Activated CD4-positive, alpha-beta T cell treated with anti-CD3 and anti-CD28 coated beads for 36 hours (primary cell): ENCODE measurements at regions not wholly inside any gene's neighbourhood (a gene's known extent, or its start where the extent isn't known, plus 50 kb on each side); places are given as distances from the start of the nearest gene placed in this dataset.
A peak's percentile ranks its signal among the peaks of the same experiment; 100 is the strongest.
"Not testable (repeated sequence)": the region's sequence is repeated elsewhere in the genome, so short reads cannot be mapped to it uniquely, and the experiment has no call there.

Source experiments
- ATAC-seq: fragments of 200-7000 bp; cut with Tn5 transposase; one replicate; pipeline ENCODE4 v1.10.0; 2021; ENCODE audit warnings: mild to moderate bottlenecking, moderate library complexity
- CTCF ChIA-PET: fragments of 350-600 bp; sonication (Branson Sonifier 250); formaldehyde crosslinking; loops from one replicate; lab custom pipeline; 2021; ENCODE audit warnings: antibody characterized with exemption; lab: Charles Lee
- POLR2A ChIA-PET: fragments of 350-600 bp; sonication (Branson Sonifier 250); formaldehyde crosslinking; loops from one replicate; lab custom pipeline; 2021; ENCODE audit warnings: antibody characterized with exemption, inconsistent platforms; lab: Charles Lee
- DNase-seq: peaks from one replicate; pipeline ENCODE4 v3.0.0-alpha.2; 2020
- H3K27ac Mint-ChIP-seq: one replicate; pipeline ENCODE4 v1.8.0; 2021; ENCODE audit warnings: mixed read lengths
- H3K27me3 Mint-ChIP-seq: one replicate; pipeline ENCODE4 v1.8.0; 2021; ENCODE audit warnings: mixed read lengths
- H3K36me3 Mint-ChIP-seq: one replicate; pipeline ENCODE4 v1.8.0; 2021; ENCODE audit warnings: low read depth, mixed read lengths
- H3K4me1 Mint-ChIP-seq: one replicate; pipeline ENCODE4 v1.8.0; 2021; ENCODE audit warnings: mixed read lengths
- H3K4me3 Mint-ChIP-seq: one replicate; pipeline ENCODE4 v1.8.0; 2021; ENCODE audit warnings: mild to moderate bottlenecking, moderate library complexity, mixed read lengths
- H3K9me3 Mint-ChIP-seq: one replicate; pipeline ENCODE4 v1.8.0; 2021; ENCODE audit warnings: low read depth, mixed read lengths
- intact Hi-C, 2 experiments: fragments of 100-400 bp; cut with DNase I in 1 of 2; cut with micrococcal nuclease in 1 of 2; formaldehyde crosslinking; loops; one replicate each; pipeline versions ENCODE4 v1.14.2 to v1.15.1; 2022 to 2024; cut with DNase I, micrococcal nuclease

DNA sequence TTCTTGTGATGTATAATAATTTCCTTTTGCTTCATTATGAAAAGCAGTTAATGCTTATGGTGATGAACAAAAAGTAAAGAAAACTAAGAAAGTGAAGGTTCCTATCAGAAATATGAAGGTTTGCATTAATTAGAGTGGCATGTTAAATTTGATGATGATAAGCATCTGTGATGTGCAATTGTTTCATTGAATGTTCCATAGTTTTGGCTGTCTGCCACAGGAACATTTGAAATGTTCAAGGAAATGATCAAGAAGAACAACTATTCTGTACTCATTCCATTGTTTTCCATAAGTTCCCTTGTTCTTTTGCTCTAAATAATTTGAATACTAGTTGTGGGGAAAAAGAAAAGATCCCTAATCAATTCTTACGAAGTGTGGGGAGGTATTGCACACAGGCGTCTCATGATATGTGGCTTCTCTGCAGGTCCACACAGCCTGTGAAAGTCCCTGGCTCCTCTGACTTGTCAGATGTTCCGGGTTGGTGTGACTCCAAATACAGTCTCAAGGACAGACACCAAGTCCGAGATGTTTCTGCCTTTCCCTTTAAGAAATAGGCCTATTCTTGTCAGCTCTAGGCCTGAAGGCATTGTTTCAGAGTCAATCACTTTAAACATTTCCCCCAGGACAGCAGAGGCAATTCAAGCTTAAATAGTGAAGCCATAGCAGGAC is 152.6 kb upstream of the MAST4 start:
- peaks cover 5% of the 10 kb centered on the region for H3K27me3 Mint-ChIP-seq
- H3K27ac Mint-ChIP-seq: no peak overlapping the region
- DNase-seq (no peak), ATAC-seq (no peak)
- intact Hi-C loops: no loop called here
- H3K9me3 Mint-ChIP-seq: peaks cover 5% of the 10 kb centered on the region
- ChIA-PET CTCF (no interaction called here), POLR2A (interaction anchor here (0.7 kb wide), 2 partner anchors 16 to 137 kb away, joined by 4 to 8 read pairs; no protein-coding TSS in a partner anchor)
- no peak overlapping the region for H3K4me3 Mint-ChIP-seq
- H3K4me1 Mint-ChIP-seq: peaks cover 15% of the 10 kb centered on the region
- H3K36me3 Mint-ChIP-seq: no peaks in the 10 kb centered on the region

DNA sequence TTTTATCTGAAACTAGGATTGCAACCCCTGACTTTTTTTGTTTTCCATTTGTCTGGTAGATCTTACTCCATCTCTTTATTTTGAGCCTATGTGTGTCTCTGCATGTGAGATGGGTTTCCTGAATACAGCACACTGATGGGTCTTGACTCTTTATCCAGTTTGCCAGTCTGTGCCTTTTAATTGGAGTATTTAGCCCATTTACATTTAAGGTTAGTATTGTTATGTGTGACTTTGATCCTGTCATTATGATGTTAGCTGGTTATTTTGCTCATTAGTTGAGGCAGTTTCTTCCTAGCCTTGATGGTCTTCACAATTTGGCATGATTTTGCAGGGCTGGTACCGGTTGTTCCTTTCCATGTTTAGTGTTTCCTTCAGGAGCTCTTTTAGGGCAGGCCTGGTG is 148.1 kb upstream of the MAST4 start:
- H3K4me1 Mint-ChIP-seq, H3K36me3 Mint-ChIP-seq, DNase-seq, CTCF ChIA-PET, intact Hi-C loops, H3K27ac Mint-ChIP-seq, H3K4me3 Mint-ChIP-seq, POLR2A ChIA-PET, ATAC-seq: not testable (repeated sequence)
- Mint-ChIP-seq H3K27me3 (peaks cover 15% of the 10 kb centered on the region), H3K9me3 (peaks cover 10% of the 10 kb centered on the region)

DNA sequence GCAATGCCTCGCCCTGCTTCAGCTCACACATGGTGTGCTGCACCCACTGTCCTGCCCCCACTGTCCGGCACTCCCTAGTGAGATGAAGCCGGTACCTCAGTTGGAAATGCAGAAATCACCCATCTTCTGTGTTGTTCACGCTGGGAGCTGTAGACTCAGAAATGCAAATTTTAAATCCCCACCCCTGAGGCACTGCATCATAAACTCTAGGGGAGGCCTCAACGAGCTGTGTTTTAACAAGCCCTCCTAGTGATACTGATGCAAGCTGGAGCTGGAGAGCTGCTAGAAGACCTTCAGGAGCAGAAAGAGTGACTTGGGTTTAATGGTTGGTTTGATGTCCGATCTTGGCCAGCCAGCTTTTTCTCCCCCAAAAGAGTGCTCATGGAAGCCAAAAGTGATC is 146.0 kb upstream of the MAST4 start:
- Mint-ChIP-seq H3K27me3 (peaks cover 17% of the 10 kb centered on the region), H3K27ac (no peak overlapping the region), H3K9me3 (peaks cover 10% of the 10 kb centered on the region), H3K4me3 (no peak overlapping the region), H3K36me3 (peaks cover 3% of the 10 kb centered on the region), H3K4me1 (no peaks in the 10 kb centered on the region)
- ChIA-PET CTCF (interaction anchor here (1.1 kb wide), 1 partner anchor 38 kb away, joined by 3 read pairs; no protein-coding TSS in a partner anchor), POLR2A (no interaction called here)
- no peak for DNase-seq
- intact Hi-C loops: no loop called here
- no peak for ATAC-seq

DNA sequence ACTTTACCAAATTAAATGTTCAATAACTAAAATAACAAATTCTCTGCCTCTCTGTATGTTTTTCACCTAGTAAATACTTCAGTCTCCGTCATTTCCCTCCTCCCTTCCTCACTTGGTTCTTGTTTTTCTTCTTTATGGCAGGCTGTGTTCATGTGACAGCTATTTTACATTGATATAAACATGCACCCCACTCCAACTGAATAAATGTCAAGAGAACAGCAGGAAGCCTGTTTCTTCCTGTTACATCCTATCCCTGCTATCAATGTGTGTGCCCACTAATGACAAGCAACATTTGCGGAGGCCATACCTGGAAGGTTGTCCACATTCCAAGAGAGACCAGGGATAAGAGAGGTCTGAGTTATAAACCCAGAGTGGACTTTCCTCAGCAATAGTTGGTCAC is 145.2 kb upstream of the MAST4 start:
- peaks cover 3% of the 10 kb centered on the region for H3K36me3 Mint-ChIP-seq
- intact Hi-C loops: no loop called here
- DNase-seq (no peak), ATAC-seq (no peak)
- ChIA-PET CTCF (interaction anchor here (1.1 kb wide), 1 partner anchor 38 kb away, joined by 3 read pairs; no protein-coding TSS in a partner anchor), POLR2A (no interaction called here)
- no peak overlapping the region for H3K4me3 Mint-ChIP-seq
- H3K27ac Mint-ChIP-seq: no peak overlapping the region
- no peaks in the 10 kb centered on the region for H3K4me1 Mint-ChIP-seq
- H3K9me3 Mint-ChIP-seq: peaks cover 10% of the 10 kb centered on the region
- peaks cover 17% of the 10 kb centered on the region for H3K27me3 Mint-ChIP-seq

DNA sequence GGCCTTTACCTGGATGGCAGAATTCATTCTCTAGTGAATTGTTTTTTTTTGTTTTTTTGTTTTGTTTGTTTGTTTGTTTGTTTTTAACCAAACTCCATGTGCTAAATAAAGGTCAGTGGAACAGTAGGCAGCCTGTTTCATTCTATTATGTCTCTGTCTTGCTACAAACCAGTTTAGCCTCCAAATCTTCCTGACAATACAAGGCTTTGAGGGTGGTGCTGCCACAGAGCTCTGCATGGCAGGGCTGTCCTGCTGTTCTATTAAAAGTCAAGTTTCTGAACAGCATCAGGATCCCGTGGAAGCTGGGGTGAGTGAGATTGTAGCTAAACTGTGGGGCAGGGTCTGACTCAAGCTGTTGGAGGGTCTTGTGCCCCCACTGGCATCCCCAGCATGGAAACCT is 144.1 kb upstream of the MAST4 start:
- Mint-ChIP-seq H3K36me3 (peaks cover 3% of the 10 kb centered on the region), H3K9me3 (peaks cover 9% of the 10 kb centered on the region)
- CTCF ChIA-PET: interaction anchor here (1.4 kb wide), 1 partner anchor 10 kb away, joined by 4 read pairs; no protein-coding TSS in a partner anchor

GRCh38 chr5:66454186-66455078 is 141.8 kb upstream of the MAST4 start:
- no peak for ATAC-seq

More for the DNA sequence above, 144.1 kb upstream of the MAST4 start:
- Mint-ChIP-seq H3K4me3 (no peak overlapping the region), H3K4me1 (no peaks in the 10 kb centered on the region), H3K27ac (no peak overlapping the region), H3K27me3 (peaks cover 16% of the 10 kb centered on the region)
- DNase-seq (no peak), ATAC-seq (no peak)
- intact Hi-C loops: no loop called here
- POLR2A ChIA-PET: no interaction called here

DNA sequence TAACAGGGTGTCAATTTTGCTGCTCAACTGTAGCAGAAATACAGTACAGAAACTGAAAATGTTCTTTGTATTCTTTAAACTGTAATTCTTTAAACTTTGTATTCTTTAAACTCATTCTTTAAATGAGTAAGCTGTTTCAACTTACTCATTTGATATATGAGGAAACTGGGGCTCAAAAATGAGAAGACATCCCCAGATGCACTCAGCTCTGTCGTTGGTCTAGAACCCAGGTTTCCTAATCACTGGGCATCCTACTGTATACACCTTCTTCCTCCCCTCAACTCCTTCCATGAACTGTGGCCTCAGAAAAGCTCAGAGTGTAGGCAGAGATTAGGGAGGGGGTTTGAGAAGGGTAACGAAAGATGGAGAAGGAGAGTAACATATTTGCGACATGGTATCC is 136.5 kb upstream of the MAST4 start:
- ChIA-PET POLR2A (interaction anchor here (0.6 kb wide), 1 partner anchor 16 kb away, joined by 8 read pairs; no protein-coding TSS in a partner anchor), CTCF (interaction anchor here (0.6 to 1.0 kb wide), 3 partner anchors 44 to 297 kb away, joined by 3 read pairs; no protein-coding TSS in a partner anchor)
- H3K36me3 Mint-ChIP-seq: no peaks in the 10 kb centered on the region
- H3K27ac Mint-ChIP-seq: no peak overlapping the region
- no peaks in the 10 kb centered on the region for H3K4me1 Mint-ChIP-seq
- peak; percentile 44 for ATAC-seq
- H3K27me3 Mint-ChIP-seq: peaks cover 9% of the 10 kb centered on the region
- H3K9me3 Mint-ChIP-seq: no peaks in the 10 kb centered on the region
- no peak for DNase-seq
- intact Hi-C loops: no loop called here
- no peak overlapping the region for H3K4me3 Mint-ChIP-seq

More at GRCh38 chr5:66454186-66455078, 141.8 kb upstream of the MAST4 start:
- Mint-ChIP-seq H3K27me3 (peaks cover 14% of the 10 kb centered on the region), H3K4me1 (no peaks in the 10 kb centered on the region), H3K9me3 (peaks cover 2% of the 10 kb centered on the region), H3K36me3 (peaks cover 3% of the 10 kb centered on the region), H3K27ac (no peak overlapping the region), H3K4me3 (no peak overlapping the region)
- DNase-seq: no peak
- intact Hi-C loops: no loop called here
- CTCF ChIA-PET: no interaction called here
- POLR2A ChIA-PET: no interaction called here

GRCh38 chr5:66467564-66467963 is 128.6 kb upstream of the MAST4 start:
- ChIA-PET POLR2A (no interaction called here), CTCF (no interaction called here)
- H3K4me3 Mint-ChIP-seq: no peak overlapping the region
- DNase-seq (no peak), ATAC-seq (no peak)
- no peak overlapping the region for H3K27ac Mint-ChIP-seq
- H3K4me1 Mint-ChIP-seq: no peaks in the 10 kb centered on the region
- H3K36me3 Mint-ChIP-seq: no peaks in the 10 kb centered on the region
- peaks cover 11% of the 10 kb centered on the region for H3K27me3 Mint-ChIP-seq
- intact Hi-C loops: no loop called here
- peaks cover 8% of the 10 kb centered on the region for H3K9me3 Mint-ChIP-seq

DNA sequence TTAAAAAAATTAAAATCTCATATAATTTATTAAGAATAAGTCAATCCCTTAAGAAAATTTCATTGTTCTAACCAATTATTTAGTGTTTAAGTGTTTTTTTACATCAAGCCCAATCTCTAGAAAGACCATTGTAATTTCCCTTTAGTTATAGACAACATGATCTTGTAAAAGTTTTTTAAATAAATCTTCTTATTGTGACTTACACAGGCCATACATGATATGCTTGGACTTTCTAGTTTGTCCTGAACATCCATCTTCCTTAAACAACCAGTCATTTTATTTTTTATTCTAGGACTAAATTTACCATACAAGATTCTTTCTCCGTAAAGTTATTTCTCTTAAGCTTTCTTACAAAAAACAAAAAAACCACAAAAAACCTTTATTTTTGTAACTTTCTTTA is 126.5 kb upstream of the MAST4 start:
- Mint-ChIP-seq H3K4me1 (no peaks in the 10 kb centered on the region), H3K36me3 (no peaks in the 10 kb centered on the region), H3K9me3 (peaks cover 8% of the 10 kb centered on the region), H3K27me3 (peaks cover 16% of the 10 kb centered on the region), H3K27ac (no peak overlapping the region), H3K4me3 (no peak overlapping the region)
- no peak for DNase-seq
- intact Hi-C loops: no loop called here
- POLR2A ChIA-PET: no interaction called here
- ATAC-seq: no peak
- CTCF ChIA-PET: no interaction called here

DNA sequence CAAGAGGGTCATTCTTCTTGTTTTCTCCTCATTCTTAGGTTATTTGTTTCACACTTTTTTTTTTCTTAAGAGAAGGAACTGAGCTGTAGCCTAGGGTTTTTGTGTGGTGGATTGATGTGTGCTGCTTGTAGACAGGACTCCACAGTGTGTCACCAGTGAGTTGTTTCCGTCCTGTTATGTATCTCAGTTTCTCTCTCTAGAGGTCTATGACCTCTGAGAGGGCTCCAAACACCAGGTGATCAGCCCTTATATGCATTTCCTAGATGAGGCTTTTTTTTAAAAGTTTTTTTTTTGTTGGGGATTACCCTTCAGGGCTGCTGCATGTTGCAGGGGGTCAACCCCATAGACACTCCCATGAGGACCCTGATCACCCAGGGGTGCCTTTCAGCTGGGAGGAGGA is 124.2 kb upstream of the MAST4 start:
- DNase-seq: no peak
- no peaks in the 10 kb centered on the region for H3K36me3 Mint-ChIP-seq
- CTCF ChIA-PET: interaction anchor here (0.6 to 0.8 kb wide), 2 partner anchors 101 to 165 kb away, joined by 3 read pairs; no protein-coding TSS in a partner anchor
- POLR2A ChIA-PET: no interaction called here
- no peaks in the 10 kb centered on the region for H3K4me1 Mint-ChIP-seq
- no peak overlapping the region for H3K4me3 Mint-ChIP-seq
- no peak for ATAC-seq
- H3K27me3 Mint-ChIP-seq: peaks cover 11% of the 10 kb centered on the region
- intact Hi-C loops: no loop called here
- H3K27ac Mint-ChIP-seq: no peak overlapping the region
- peaks cover 6% of the 10 kb centered on the region for H3K9me3 Mint-ChIP-seq

DNA sequence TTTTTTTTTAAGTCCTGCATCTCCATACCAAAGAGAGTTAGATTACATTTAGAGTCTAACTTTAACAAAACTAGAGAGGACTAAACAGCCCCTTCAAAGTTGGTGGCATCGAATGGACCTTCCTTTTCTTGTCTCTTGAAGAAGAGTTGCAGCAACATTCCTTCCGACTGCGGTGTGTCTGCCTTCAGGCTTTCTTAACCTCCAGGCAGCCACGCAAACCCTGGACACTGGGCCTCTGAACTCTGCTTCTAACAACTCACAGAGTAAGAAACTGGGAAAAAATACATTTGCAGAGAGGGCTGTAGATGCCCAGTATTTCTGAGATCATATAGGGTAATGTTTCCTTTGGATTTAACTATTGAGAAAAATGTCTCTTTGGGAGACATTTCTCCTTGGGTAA is 120.5 kb upstream of the MAST4 start:
- H3K4me3 Mint-ChIP-seq: no peak overlapping the region
- POLR2A ChIA-PET: no interaction called here
- H3K36me3 Mint-ChIP-seq: no peaks in the 10 kb centered on the region

More for the DNA sequence above, 120.5 kb upstream of the MAST4 start:
- ATAC-seq: no peak
- CTCF ChIA-PET: interaction anchor here (0.7 kb wide), 1 partner anchor 166 kb away, joined by 3 read pairs; no protein-coding TSS in a partner anchor
- Mint-ChIP-seq H3K27me3 (peaks cover 11% of the 10 kb centered on the region), H3K27ac (no peak overlapping the region), H3K4me1 (no peaks in the 10 kb centered on the region), H3K9me3 (no peaks in the 10 kb centered on the region)
- no peak for DNase-seq
- intact Hi-C loops: no loop called here
